Raji (cell line): ENCODE measurements at regions not wholly inside any gene's neighbourhood (a gene's known extent, or its start where the extent isn't known, plus 50 kb on each side); places are given as distances from the start of the nearest gene placed in this dataset.

Experiments used
- POLR2A ChIP-seq: IDR thresholded peaks from 2 replicates; pipeline ENCODE4 v1.6.1; 2011; ENCODE audit warnings: low read depth, low read length, control low read depth; ENCODE audit not compliant: insufficient read depth

GRCh38 chr14:106714446-106715428 lies 1188.4 kb downstream of the TMEM121 start:
- TF ChIP-seq POLR2A: 0 out of 2 replicates have a peak, but pooled peaks have one; percentile 21

- no peak for TF ChIP-seq POLR2A
Measured at GRCh38 chr14:106728611-106729010, 1202.2 kb downstream of the TMEM121 start.

GRCh38 chr14:106729551-106729950 lies 1203.2 kb downstream of the TMEM121 start:
- TF ChIP-seq POLR2A: no peak

GRCh38 chr14:106733771-106734170 lies 1207.4 kb downstream of the TMEM121 start:
- TF ChIP-seq POLR2A: no peak

- TF ChIP-seq POLR2A: no peak
Measured at GRCh38 chr14:106737021-106737420, 1210.6 kb downstream of the TMEM121 start.

- TF ChIP-seq POLR2A: no peak
Measured at GRCh38 chr14:106738075-106738474, 1211.7 kb downstream of the TMEM121 start.

GRCh38 chr14:106741086-106741827 lies 1214.9 kb downstream of the TMEM121 start:
- TF ChIP-seq POLR2A: peak; percentile 31; the same call in 1 of the 2 replicates

- peak; percentile 22; the same call in 1 of the 2 replicates for TF ChIP-seq POLR2A
Measured at GRCh38 chr14:106745016-106745767, 1218.8 kb downstream of the TMEM121 start.

GRCh38 chr14:106757444-106757843 lies 1231.1 kb downstream of the TMEM121 start:
- TF ChIP-seq POLR2A: peak; percentile 35; the same call in 1 of the 2 replicates

GRCh38 chr14:106761886-106762816 lies 1235.8 kb downstream of the TMEM121 start:
- TF ChIP-seq POLR2A: 0 out of 2 replicates have a peak, but pooled peaks have one; percentile 29

- TF ChIP-seq POLR2A: no peak
Measured at GRCh38 chr14:106766145-106766544, 1239.8 kb downstream of the TMEM121 start.

- peak; percentile 36; the same call in 1 of the 2 replicates for TF ChIP-seq POLR2A
Measured at GRCh38 chr14:106768972-106769700, 1242.8 kb downstream of the TMEM121 start.

GRCh38 chr14:106770158-106770672 lies 1243.8 kb downstream of the TMEM121 start:
- TF ChIP-seq POLR2A: peak; percentile 17; the same call in 1 of the 2 replicates
